Calu3 (cell line): ENCODE measurements at regions not wholly inside any gene's neighbourhood (a gene's known extent, or its start where the extent isn't known, plus 50 kb on each side); places are given as distances from the start of the nearest gene placed in this dataset.

Experiments
- BruUV-seq: library from RNA; stranded (reverse); fragments of 400-500 nt; replicated peaks from 2 replicates; lab custom pipeline; 2021; lab: Mats Ljungman, UMichigan
- CTCF ChIA-PET: fragments of 300-600 bp; sonication (Branson Sonifier 250); formaldehyde crosslinking; loops from one replicate; lab custom pipeline; 2022; ENCODE audit warnings: antibody characterized with exemption; lab: Charles Lee
- DNase-seq: peaks from one replicate; pipeline ENCODE4 v3.0.0; 2022
- H3K27ac Mint-ChIP-seq: one replicate; pipeline ENCODE4 v1.8.0; 2022; ENCODE audit warnings: mixed read lengths; ENCODE audit not compliant: unreplicated experiment
- H3K27me3 Mint-ChIP-seq: one replicate; pipeline ENCODE4 v1.8.0; 2022; ENCODE audit warnings: mixed read lengths; ENCODE audit not compliant: unreplicated experiment
- H3K36me3 Mint-ChIP-seq: one replicate; pipeline ENCODE4 v1.8.0; 2022; ENCODE audit warnings: mild to moderate bottlenecking, moderate library complexity, mixed read lengths; ENCODE audit not compliant: insufficient read depth, unreplicated experiment
- H3K4me1 Mint-ChIP-seq: one replicate; pipeline ENCODE4 v1.8.0; 2022; ENCODE audit warnings: mild to moderate bottlenecking, low read depth, mixed read lengths; ENCODE audit not compliant: unreplicated experiment
- H3K4me3 Mint-ChIP-seq: one replicate; pipeline ENCODE4 v1.8.0; 2022; ENCODE audit warnings: mild to moderate bottlenecking, low read depth, moderate library complexity, mixed read lengths; ENCODE audit not compliant: unreplicated experiment
- H3K9me3 Mint-ChIP-seq: one replicate; pipeline ENCODE4 v1.8.0; 2022; ENCODE audit warnings: low read depth, mixed read lengths; ENCODE audit not compliant: unreplicated experiment
- CTCF ChIP-seq: fragments of 200-600 bp; IDR thresholded peaks from one replicate; pipeline ENCODE4 v1.8.0; 2022; ENCODE audit warnings: antibody characterized with exemption; ENCODE audit not compliant: unreplicated experiment
- intact Hi-C: fragments of 100-400 bp; cut with micrococcal nuclease; formaldehyde crosslinking; loops from one replicate; pipeline ENCODE4 v1.10.0; 2022; ENCODE audit not compliant: unreplicated experiment

DNA sequence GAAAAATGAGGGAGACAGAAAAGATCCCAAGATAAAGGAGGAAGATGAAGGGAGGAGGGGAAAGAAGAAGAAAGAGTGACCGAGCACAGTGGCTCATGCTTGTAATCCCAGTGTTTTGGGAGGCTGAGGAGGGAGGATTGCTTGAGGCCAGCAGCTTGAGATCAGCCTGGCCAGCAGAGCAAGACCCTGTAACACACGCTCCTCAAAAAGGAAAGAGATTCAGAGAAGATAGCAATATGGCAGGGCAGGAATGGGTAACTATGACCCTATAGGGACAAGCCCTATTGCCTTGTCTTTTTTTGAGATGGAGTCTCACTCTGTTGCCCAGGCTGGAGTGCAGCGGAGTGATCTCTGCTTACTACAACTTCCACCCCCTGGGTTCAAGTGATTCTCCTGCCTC is 116.9 kb upstream of the MAP1LC3B2 start:
- Mint-ChIP-seq H3K4me3 (no peak overlapping the region), H3K4me1 (no peaks in the 10 kb centered on the region), H3K27ac (no peak overlapping the region), H3K27me3 (peaks cover 44% of the 10 kb centered on the region), H3K36me3 (no peaks in the 10 kb centered on the region), H3K9me3 (no peaks in the 10 kb centered on the region)
- CTCF ChIA-PET, result no interaction called here
- intact Hi-C loops, result no loop called here
- TF ChIP-seq CTCF, result no peak
- no TSS peak for BruUV-seq
- DNase-seq, result no peak

- intact Hi-C loops, result no loop called here
- CTCF ChIA-PET, result no interaction called here
- no TSS peak for BruUV-seq
Observed at GRCh38 chr12:116442946-116443345, 116.2 kb upstream of the MAP1LC3B2 start.

GRCh38 chr12:116443821-116444589 is 115.2 kb upstream of the MAP1LC3B2 start:
- CTCF ChIA-PET, result no interaction called here
- H3K27ac Mint-ChIP-seq, result no peak overlapping the region

More at GRCh38 chr12:116442946-116443345, 116.2 kb upstream of the MAP1LC3B2 start:
- no peak overlapping the region for H3K4me3 Mint-ChIP-seq
- DNase-seq, result no peak
- H3K27ac Mint-ChIP-seq, result no peak overlapping the region
- H3K36me3 Mint-ChIP-seq, result no peaks in the 10 kb centered on the region
- TF ChIP-seq CTCF, result no peak
- H3K9me3 Mint-ChIP-seq, result no peaks in the 10 kb centered on the region
- peaks cover 42% of the 10 kb centered on the region for H3K27me3 Mint-ChIP-seq
- no peaks in the 10 kb centered on the region for H3K4me1 Mint-ChIP-seq

GRCh38 chr12:116444590-116444943 is 114.6 kb upstream of the MAP1LC3B2 start:
- Mint-ChIP-seq H3K36me3 (no peaks in the 10 kb centered on the region), H3K27ac (no peak overlapping the region), H3K4me1 (no peaks in the 10 kb centered on the region), H3K9me3 (no peaks in the 10 kb centered on the region), H3K4me3 (no peak overlapping the region), H3K27me3 (peaks cover 35% of the 10 kb centered on the region)
- CTCF ChIA-PET, result no interaction called here
- intact Hi-C loops, result no loop called here
- no peak for TF ChIP-seq CTCF
- DNase-seq, result no peak
- BruUV-seq, result no TSS peak

More at GRCh38 chr12:116443821-116444589, 115.2 kb upstream of the MAP1LC3B2 start:
- no peak overlapping the region for H3K4me3 Mint-ChIP-seq
- TF ChIP-seq CTCF, result no peak
- no peak for DNase-seq
- H3K9me3 Mint-ChIP-seq, result no peaks in the 10 kb centered on the region
- H3K27me3 Mint-ChIP-seq, result peaks cover 35% of the 10 kb centered on the region
- no peaks in the 10 kb centered on the region for H3K36me3 Mint-ChIP-seq
- BruUV-seq, result no TSS peak
- intact Hi-C loops, result no loop called here
- no peaks in the 10 kb centered on the region for H3K4me1 Mint-ChIP-seq
